ENCODE measurements at regions not wholly inside any gene's neighbourhood (a gene's known extent, or its start where the extent isn't known, plus 50 kb on each side); places are given as distances from the start of the nearest gene placed in this dataset.

- Mint-ChIP-seq H3K27ac (ENCODE audit: unreplicated experiment) (no peak overlapping the region), H3K27me3 (ENCODE audit: low read depth) (no peaks in the 10 kb centered on the region), H3K36me3 (ENCODE audit: low read depth) (no peaks in the 10 kb centered on the region), H3K4me3 (ENCODE audit: unreplicated experiment) (no peak overlapping the region), H3K4me1 (ENCODE audit: low read depth) (no peaks in the 10 kb centered on the region), H3K9me3 (ENCODE audit: low read depth) (peaks cover 12% of the 10 kb centered on the region)
- DNase-seq (ENCODE audit: low spot score) = no peak
- TF ChIP-seq, protein P1, sequence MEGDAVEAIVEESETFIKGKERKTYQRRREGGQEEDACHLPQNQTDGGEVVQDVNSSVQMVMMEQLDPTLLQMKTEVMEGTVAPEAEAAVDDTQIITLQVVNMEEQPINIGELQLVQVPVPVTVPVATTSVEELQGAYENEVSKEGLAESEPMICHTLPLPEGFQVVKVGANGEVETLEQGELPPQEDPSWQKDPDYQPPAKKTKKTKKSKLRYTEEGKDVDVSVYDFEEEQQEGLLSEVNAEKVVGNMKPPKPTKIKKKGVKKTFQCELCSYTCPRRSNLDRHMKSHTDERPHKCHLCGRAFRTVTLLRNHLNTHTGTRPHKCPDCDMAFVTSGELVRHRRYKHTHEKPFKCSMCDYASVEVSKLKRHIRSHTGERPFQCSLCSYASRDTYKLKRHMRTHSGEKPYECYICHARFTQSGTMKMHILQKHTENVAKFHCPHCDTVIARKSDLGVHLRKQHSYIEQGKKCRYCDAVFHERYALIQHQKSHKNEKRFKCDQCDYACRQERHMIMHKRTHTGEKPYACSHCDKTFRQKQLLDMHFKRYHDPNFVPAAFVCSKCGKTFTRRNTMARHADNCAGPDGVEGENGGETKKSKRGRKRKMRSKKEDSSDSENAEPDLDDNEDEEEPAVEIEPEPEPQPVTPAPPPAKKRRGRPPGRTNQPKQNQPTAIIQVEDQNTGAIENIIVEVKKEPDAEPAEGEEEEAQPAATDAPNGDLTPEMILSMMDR (IDR thresholded peaks at IDR 0.05) = no peak
Measured at GRCh38 chr13:105485081-105485480, 1050.4 kb downstream of the EFNB2 start.

- Mint-ChIP-seq H3K27ac (ENCODE audit: unreplicated experiment) (peak overlapping the region; percentile 64), H3K27me3 (ENCODE audit: low read depth) (no peaks in the 10 kb centered on the region), H3K36me3 (ENCODE audit: low read depth) (no peaks in the 10 kb centered on the region), H3K9me3 (ENCODE audit: low read depth) (no peaks in the 10 kb centered on the region), H3K4me1 (ENCODE audit: low read depth) (peaks cover 35% of the 10 kb centered on the region), H3K4me3 (ENCODE audit: unreplicated experiment) (no peak overlapping the region)
- no peak for DNase-seq (ENCODE audit: low spot score)
- TF ChIP-seq, protein P1 (IDR thresholded peaks at IDR 0.05) = no peak
Measured at GRCh38 chr13:105474983-105475610, 1060.4 kb downstream of the EFNB2 start.

GRCh38 chr13:105471673-105472072 is 1063.8 kb downstream of the EFNB2 start:
- peak overlapping the region; percentile 68 for H3K27ac Mint-ChIP-seq (ENCODE audit: unreplicated experiment)
- no peaks in the 10 kb centered on the region for H3K36me3 Mint-ChIP-seq (ENCODE audit: low read depth)
- DNase-seq (ENCODE audit: low spot score) = no peak
- H3K4me1 Mint-ChIP-seq (ENCODE audit: low read depth) = peaks cover 31% of the 10 kb centered on the region
- TF ChIP-seq, protein P1 (IDR thresholded peaks at IDR 0.05) = no peak
- no peak overlapping the region for H3K4me3 Mint-ChIP-seq (ENCODE audit: unreplicated experiment)
- H3K9me3 Mint-ChIP-seq (ENCODE audit: low read depth) = peaks cover 2% of the 10 kb centered on the region
- no peaks in the 10 kb centered on the region for H3K27me3 Mint-ChIP-seq (ENCODE audit: low read depth)

GRCh38 chr13:105466376-105466775 is 1069.1 kb downstream of the EFNB2 start:
- no peak overlapping the region for H3K4me3 Mint-ChIP-seq (ENCODE audit: unreplicated experiment)
- no peak for DNase-seq (ENCODE audit: low spot score)
- TF ChIP-seq, protein P1 (IDR thresholded peaks at IDR 0.05) = no peak
- H3K27ac Mint-ChIP-seq (ENCODE audit: unreplicated experiment) = no peak overlapping the region
- peaks cover 6% of the 10 kb centered on the region for H3K9me3 Mint-ChIP-seq (ENCODE audit: low read depth)
- no peaks in the 10 kb centered on the region for H3K27me3 Mint-ChIP-seq (ENCODE audit: low read depth)
- no peaks in the 10 kb centered on the region for H3K36me3 Mint-ChIP-seq (ENCODE audit: low read depth)
- H3K4me1 Mint-ChIP-seq (ENCODE audit: low read depth) = peaks cover 28% of the 10 kb centered on the region

DNA sequence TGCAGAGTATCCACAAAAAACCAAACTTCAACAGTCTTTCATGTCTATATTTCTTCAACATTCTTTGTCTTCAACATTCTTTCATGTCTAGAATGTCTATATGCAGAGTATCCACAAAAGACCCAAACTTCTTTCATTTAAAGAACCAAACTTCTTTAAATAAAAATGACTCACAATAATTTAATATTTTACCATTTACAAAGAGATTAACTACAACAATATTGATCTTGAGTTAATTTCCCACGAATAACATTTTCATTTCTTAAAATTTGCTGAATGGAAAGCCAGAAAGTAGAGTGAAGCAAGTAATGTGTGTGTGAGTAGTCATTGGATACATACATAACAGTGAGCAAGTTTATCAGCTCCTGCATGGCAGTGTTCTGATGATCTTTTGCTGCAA is 1069.7 kb downstream of the EFNB2 start, which contains the start of gene DAOA:
Gene DAOA (plus strand): TSS at position 301 of the 400 bp plus-strand sequence.
- no peak within 1 kb of the TSS for H3K27ac Mint-ChIP-seq (ENCODE audit: unreplicated experiment)
- peaks cover 31% of the 10 kb centered on the region for H3K4me1 Mint-ChIP-seq (ENCODE audit: low read depth)
- H3K9me3 Mint-ChIP-seq (ENCODE audit: low read depth) = peaks cover 6% of the 10 kb centered on the region
- TF ChIP-seq, protein P1 (IDR thresholded peaks at IDR 0.05) = no peak
- no peak for DNase-seq (ENCODE audit: low spot score)
- no peaks in the 10 kb centered on the region for H3K36me3 Mint-ChIP-seq (ENCODE audit: low read depth)
- H3K4me3 Mint-ChIP-seq (ENCODE audit: unreplicated experiment) = no peak within 1 kb of the TSS
- H3K27me3 Mint-ChIP-seq (ENCODE audit: low read depth) = no peaks in the 10 kb centered on the region

Data from chondrocyte (in vitro differentiated cells).